ENCODE measurements at regions not wholly inside any gene's neighbourhood (a gene's known extent, or its start where the extent isn't known, plus 50 kb on each side); places are given as distances from the start of the nearest gene placed in this dataset.

DNA sequence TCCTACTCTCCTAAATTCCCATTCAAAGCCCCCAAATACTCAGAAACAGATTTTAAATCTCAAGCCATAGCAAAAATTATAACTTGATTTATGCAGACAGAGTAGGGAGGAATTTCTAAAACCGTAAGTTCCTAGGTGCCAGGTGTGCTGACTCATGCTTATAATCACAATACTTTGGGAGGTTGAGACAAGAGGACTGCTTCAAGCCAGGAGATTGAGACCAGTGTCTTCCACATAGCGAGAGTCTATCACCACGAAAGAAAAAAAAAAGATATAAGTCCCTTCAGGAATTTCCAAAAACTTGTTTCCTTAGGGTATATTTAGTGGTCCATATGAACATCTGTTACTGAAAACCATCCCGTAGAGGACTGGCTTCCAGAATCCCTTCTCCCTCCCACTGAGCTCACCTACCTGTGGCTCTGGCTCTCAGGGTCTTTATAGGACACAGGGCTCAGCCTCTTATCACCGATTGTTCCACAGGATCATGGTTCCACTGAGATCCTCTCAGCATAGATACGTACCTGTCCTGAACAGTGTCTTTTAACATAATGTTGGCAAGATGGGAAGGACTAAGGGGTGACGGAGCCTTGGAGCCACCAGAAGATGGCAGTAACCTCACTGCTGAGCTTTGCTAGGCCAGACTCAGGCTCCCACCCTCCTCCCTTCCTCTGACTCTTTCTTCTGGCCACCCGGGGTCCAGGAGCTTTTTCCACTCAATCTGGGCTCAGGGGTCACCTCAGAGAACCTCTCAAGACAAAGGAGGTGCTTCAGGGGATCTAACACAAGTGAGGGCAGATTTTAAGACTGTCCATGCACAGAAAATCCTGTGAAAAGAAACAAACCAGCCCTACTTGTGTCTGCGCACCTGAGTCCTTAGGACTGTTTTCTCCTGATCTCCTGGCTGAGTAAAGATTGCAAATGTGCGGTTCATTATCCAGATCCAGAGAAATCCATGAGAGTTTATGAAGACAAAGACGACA lies 117.5 kb upstream of the TOP3B start:
- no peak overlapping the region for H3K27ac Mint-ChIP-seq

DNA sequence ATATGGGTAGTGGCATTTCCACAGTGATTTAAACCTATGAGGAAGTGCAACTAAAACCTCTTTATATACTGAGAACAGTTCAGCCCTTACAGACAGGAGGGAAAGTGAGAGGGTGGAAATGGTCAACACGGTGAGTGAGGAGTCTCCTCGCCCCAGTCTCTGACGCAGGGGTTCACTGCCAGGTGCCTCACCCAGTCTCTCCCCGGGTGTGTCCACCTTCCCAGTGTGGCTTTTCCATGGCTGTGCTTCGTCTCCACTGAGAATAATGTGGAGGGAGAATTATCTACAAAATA lies 116.6 kb upstream of the TOP3B start:
- H3K4me1 Mint-ChIP-seq, result no peaks in the 10 kb centered on the region
- H3K4me3 Mint-ChIP-seq, result no peak overlapping the region
- H3K27me3 Mint-ChIP-seq, result peaks cover 4% of the 10 kb centered on the region
- no peaks in the 10 kb centered on the region for H3K36me3 Mint-ChIP-seq
- no peak overlapping the region for H3K27ac Mint-ChIP-seq
- H3K9me3 Mint-ChIP-seq, result no peaks in the 10 kb centered on the region

More for the DNA sequence above, 117.5 kb upstream of the TOP3B start:
- Mint-ChIP-seq H3K9me3 (no peaks in the 10 kb centered on the region), H3K4me1 (no peaks in the 10 kb centered on the region), H3K36me3 (no peaks in the 10 kb centered on the region), H3K4me3 (no peak overlapping the region), H3K27me3 (peaks cover 1% of the 10 kb centered on the region)

DNA sequence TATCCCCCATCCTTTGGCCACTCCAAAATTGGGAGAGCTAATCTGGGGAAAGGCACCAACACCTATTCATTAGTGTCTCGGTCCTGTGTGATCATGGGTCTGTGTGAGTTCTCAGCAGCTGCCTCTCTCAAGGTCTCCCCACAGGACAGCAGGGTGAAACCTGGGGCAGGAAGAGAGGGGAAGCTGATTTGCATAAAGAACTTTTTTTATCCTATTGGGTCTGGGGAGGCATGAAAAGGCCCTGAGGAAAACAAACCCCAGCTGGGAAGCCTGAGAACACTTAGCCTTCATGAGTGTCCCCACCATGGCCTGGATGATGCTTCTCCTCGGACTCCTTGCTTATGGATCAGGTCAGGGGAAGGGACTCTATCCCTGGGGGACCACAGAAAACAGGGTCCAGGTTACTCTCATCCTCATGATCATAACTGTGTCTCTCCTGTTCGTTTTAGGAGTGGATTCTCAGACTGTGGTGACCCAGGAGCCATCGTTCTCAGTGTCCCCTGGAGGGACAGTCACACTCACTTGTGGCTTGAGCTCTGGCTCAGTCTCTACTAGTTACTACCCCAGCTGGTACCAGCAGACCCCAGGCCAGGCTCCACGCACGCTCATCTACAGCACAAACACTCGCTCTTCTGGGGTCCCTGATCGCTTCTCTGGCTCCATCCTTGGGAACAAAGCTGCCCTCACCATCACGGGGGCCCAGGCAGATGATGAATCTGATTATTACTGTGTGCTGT lies 116.0 kb upstream of the TOP3B start:
- no peaks in the 10 kb centered on the region for H3K4me1 Mint-ChIP-seq
- no peaks in the 10 kb centered on the region for H3K9me3 Mint-ChIP-seq
- no peaks in the 10 kb centered on the region for H3K36me3 Mint-ChIP-seq
- no peak overlapping the region for H3K4me3 Mint-ChIP-seq
- H3K27me3 Mint-ChIP-seq, result peaks cover 6% of the 10 kb centered on the region
- no peak overlapping the region for H3K27ac Mint-ChIP-seq

DNA sequence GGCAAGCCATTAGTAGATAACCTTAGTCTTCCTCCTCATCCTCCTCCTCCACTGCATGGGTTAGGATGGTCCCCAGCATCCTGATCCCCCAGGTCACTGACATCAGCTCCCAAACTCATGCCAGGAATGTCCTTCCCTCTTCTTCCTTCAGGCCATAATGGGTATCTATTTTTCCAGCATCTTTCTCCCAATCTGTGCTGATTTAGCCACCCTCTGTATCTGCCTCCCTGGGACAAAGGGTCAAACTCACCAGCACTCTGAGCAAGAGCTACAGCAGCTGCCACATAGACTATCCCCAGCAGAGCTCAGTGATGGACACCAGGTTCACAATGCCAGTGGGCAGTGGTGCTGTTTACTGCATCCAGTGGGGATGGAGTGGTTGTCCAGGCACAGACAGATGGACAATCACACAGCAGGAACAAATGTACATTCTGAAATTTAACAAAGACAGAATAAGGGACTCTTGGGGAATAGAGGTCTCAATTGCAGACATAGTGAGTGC lies 115.2 kb upstream of the TOP3B start:
- no peaks in the 10 kb centered on the region for H3K4me1 Mint-ChIP-seq

DNA sequence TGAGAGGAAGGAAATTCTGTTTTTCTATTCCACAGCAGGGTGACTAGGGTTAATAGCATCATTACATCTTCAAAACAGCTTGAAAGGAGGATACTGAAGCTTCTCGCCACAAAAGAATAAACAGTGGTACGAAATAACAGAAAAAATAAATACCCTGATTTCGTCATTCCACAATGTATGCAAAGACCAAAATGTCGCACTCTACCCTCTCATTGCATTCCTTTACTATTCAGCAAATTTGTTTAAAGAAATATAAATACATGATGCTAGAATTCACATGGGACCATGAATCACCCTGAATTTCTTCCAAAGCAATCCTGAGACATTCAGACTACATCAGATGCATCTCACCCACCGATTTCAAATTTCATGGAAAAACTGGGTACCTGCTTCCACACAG lies 112.3 kb upstream of the TOP3B start:
- Mint-ChIP-seq H3K27ac (no peak overlapping the region), H3K4me1 (no peaks in the 10 kb centered on the region), H3K36me3 (peaks cover 3% of the 10 kb centered on the region), H3K4me3 (no peak overlapping the region), H3K9me3 (no peaks in the 10 kb centered on the region), H3K27me3 (peaks cover 20% of the 10 kb centered on the region)

More for the DNA sequence above, 115.2 kb upstream of the TOP3B start:
- H3K4me3 Mint-ChIP-seq, result no peak overlapping the region
- no peaks in the 10 kb centered on the region for H3K36me3 Mint-ChIP-seq
- H3K27me3 Mint-ChIP-seq, result peaks cover 9% of the 10 kb centered on the region
- H3K27ac Mint-ChIP-seq, result no peak overlapping the region
- no peaks in the 10 kb centered on the region for H3K9me3 Mint-ChIP-seq

DNA sequence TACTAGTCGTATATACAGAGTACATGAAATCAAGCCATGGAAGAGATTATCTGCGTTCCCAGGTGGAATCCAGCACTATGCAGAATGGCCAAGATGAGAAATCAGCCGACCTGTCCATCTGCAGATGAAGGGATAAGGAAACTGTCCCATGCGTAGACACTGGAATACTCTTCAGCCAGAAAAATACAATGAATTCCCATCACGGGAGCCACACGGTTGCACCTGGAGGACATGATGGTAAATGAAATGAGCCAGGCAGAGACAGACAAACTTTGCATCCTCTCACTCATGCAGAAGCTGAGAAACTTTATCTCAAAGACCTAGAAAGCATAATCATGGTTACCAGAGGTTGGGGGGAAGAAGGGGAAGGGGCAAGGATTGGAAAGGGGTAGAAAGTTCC lies 111.9 kb upstream of the TOP3B start:
- no peaks in the 10 kb centered on the region for H3K4me1 Mint-ChIP-seq
- peaks cover 20% of the 10 kb centered on the region for H3K27me3 Mint-ChIP-seq

DNA sequence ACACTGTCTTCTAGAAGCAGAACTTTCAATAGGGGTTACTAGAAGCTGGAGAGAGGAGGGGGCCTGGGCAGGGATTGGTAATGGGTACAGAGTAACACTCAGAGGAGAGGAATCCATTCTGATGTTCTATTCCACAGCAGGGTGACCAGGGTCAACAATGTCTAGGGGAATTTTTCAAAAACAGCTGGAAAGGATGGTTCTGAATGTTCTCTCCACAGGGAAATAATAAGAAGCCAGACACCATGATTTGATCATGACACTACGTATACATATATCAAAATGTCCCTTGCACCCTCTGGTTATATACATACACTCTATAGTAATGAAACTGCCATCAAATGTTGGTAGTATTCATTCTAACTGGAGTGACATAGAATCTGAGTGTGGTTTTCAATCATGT lies 111.2 kb upstream of the TOP3B start:
- no peaks in the 10 kb centered on the region for H3K9me3 Mint-ChIP-seq
- H3K4me1 Mint-ChIP-seq, result no peaks in the 10 kb centered on the region
- peaks cover 3% of the 10 kb centered on the region for H3K36me3 Mint-ChIP-seq
- H3K4me3 Mint-ChIP-seq, result no peak overlapping the region
- peaks cover 20% of the 10 kb centered on the region for H3K27me3 Mint-ChIP-seq
- no peak overlapping the region for H3K27ac Mint-ChIP-seq

More for the DNA sequence above, 111.9 kb upstream of the TOP3B start:
- H3K9me3 Mint-ChIP-seq, result no peaks in the 10 kb centered on the region
- no peak overlapping the region for H3K4me3 Mint-ChIP-seq
- peaks cover 3% of the 10 kb centered on the region for H3K36me3 Mint-ChIP-seq
- H3K27ac Mint-ChIP-seq, result no peak overlapping the region

DNA sequence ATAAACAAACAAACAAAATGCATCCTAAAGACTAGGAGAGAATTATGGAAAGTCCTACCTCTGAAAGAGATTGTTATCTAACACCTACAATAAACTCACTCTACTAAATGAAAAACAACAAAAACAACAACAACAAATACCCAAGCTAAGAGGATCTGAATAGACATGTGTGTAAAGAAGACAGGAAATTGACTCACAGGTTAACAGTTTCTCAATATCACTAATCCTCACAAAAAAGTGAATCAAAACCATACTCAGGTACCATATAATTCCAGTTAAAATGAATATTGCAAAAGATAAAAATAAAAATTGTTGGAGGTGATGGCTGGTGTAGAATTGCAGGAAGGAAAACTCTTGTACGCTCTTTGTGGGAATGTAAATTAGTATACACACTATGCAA lies 110.4 kb upstream of the TOP3B start:
- Mint-ChIP-seq H3K36me3 (peaks cover 3% of the 10 kb centered on the region), H3K27ac (no peak overlapping the region), H3K4me1 (no peaks in the 10 kb centered on the region), H3K4me3 (no peak overlapping the region), H3K27me3 (peaks cover 19% of the 10 kb centered on the region), H3K9me3 (no peaks in the 10 kb centered on the region)

DNA sequence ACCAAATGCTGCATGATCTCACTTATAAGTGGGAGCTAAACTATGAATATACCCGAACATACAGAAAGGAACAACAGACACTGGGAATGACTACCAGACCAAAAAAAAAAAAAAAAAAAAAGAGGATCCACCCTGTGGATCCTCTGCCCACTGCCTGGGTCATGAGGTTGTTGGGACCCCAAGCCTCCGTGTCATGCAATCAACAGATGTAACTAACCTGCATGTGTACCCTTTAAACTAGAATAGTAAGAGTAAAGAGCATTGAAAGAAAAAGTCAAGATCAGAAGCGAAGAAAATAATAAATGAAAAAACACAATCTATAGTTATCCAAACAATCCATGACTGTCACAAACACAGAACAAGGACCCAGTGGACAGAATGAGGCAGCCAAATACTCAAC lies 109.5 kb upstream of the TOP3B start:
- Mint-ChIP-seq H3K27me3 (peaks cover 19% of the 10 kb centered on the region), H3K9me3 (no peaks in the 10 kb centered on the region), H3K27ac (no peak overlapping the region), H3K4me3 (no peak overlapping the region), H3K4me1 (no peaks in the 10 kb centered on the region), H3K36me3 (peaks cover 3% of the 10 kb centered on the region)

DNA sequence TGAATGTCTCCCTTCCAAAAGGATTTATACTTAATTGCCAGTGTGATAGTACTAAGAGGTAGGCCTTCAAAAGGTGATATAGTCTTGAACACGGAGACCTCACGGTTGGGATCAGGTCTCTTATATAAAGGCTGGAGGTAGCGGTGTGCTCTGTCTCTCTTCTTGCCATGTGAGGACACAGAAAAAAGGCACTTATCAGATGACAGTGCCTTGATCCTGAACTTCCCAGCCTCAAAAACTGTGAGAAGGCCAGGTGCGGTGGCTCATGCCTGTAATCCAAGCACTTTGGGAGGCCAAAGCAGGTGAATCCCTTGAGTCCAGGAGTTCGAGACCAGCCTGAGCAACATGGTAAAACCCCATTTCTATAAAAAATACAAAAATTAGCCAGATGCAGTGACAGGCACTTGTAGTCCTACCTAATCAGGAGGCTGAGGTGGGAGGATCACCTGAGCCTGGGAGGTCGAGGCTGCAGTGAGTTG lies 108.9 kb upstream of the TOP3B start:
- Mint-ChIP-seq H3K4me3 (no peak overlapping the region), H3K9me3 (no peaks in the 10 kb centered on the region), H3K36me3 (peaks cover 3% of the 10 kb centered on the region), H3K4me1 (no peaks in the 10 kb centered on the region), H3K27me3 (peaks cover 19% of the 10 kb centered on the region), H3K27ac (no peak overlapping the region)

DNA sequence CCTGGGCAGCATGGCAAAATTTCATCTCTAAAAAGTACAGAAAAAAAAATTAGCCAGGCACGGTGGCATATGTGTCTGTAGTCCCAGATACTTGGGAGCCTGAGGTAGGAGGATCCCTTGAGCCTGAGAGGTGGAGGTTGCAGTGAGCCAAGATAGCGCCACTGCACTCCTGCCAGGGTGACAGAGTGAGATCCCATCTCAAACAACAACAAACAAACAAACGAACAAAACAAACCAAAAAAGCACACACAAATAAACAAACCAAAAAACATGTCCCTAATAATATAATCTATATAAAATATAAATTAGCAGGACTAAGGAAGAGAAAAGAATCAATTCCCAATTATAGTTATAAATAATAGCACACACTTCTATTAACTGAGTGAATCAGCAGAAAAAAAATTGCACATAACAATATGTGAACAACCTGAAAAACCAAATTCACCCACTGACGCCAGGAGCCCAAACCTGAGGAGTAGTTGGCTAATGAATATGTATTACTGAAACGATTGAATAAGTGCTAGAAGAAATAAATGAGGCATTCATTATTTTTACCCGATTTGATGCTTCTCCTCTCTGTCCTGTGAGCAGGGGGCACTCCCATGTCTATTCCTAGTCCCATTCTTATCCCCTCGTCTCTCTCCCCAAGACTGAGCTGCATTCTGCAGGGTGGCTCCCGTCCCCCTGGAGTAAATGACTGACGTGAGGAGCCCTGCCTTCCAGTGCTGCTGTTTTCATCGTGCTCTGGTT lies 108.2 kb upstream of the TOP3B start:
- Mint-ChIP-seq H3K4me1 (no peaks in the 10 kb centered on the region), H3K36me3 (peaks cover 3% of the 10 kb centered on the region), H3K4me3 (no peak overlapping the region), H3K27me3 (peaks cover 19% of the 10 kb centered on the region), H3K27ac (no peak overlapping the region), H3K9me3 (no peaks in the 10 kb centered on the region)

DNA sequence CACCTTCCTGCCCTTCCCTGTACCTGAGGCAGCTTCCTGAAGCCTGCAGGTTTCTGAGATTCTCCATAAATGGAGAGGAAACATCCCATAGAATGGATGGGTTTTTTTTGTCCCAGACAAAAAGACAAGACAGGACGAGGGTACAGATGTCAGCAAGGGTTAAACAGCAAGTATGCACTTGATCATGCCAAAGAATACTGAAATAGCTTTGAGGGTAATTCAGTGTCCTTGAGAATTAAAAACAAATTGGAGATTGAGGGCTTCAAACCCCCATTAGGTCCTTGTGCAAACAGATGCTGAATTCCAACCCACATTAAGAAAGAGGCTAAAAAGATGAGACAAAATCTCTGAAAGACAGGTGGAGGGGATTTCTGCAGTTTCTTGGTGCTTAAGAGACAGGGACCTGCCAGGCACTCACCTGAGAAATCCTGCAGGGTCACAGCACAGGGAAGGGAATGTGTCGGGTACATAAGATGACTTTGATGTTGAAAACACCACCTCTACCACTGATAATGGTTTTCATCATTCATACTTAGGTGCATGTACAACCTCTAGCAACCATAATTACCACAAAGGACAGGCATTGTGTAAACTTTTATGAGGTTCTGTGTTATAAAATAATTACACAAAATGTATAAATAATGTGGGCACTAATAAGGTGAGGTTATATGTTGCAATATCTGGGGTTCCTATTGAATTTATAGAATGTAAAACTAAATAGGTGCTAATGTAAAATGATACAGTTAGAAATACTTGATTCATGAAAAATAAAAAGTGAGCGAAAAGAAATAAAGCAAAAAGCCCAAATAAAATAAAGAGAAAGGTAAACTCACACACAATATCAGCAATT lies 107.1 kb upstream of the TOP3B start:
- peaks cover 3% of the 10 kb centered on the region for H3K36me3 Mint-ChIP-seq
- no peak overlapping the region for H3K27ac Mint-ChIP-seq
- H3K4me3 Mint-ChIP-seq, result no peak overlapping the region
- no peaks in the 10 kb centered on the region for H3K4me1 Mint-ChIP-seq
- H3K9me3 Mint-ChIP-seq, result no peaks in the 10 kb centered on the region
- peaks cover 19% of the 10 kb centered on the region for H3K27me3 Mint-ChIP-seq

DNA sequence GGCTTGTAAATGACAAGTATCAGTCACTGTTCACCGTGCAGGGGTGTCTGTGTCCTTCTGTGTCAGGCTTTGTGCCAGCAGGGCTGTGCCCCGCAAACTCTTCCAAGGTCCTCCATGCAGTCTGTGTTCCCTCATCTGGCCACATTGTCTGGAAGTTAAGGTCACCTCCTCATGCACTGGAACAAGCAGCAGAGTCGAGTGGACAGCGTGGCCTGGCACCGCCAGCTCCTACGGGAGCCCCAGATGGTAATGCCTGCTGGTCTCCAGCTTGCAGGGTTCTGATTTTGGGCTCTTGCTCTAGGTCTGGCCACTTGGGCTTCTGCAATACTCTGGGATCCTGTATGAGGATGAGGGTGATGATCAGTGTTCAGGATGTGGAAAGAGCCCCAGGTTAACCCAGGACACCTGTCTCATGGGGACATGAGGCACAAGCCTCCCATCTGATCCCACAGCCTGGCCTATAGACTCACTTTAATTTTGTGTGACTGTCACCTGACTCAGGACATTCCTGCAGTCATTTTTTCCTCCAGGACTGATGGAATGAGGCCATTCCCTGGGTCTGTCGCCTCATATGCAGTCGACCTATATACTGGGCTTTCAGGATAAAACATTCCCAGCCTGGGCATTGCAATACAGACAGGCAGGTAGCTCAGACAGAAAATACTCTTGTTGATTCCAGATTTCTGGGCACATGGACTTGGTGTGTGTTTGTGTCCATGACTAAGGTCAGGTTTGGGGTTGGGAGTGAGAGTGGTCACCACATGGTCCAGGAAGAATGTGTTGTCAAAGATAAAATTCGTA lies 106.3 kb upstream of the TOP3B start:
- H3K9me3 Mint-ChIP-seq, result no peaks in the 10 kb centered on the region
- no peaks in the 10 kb centered on the region for H3K4me1 Mint-ChIP-seq
- no peak overlapping the region for H3K27ac Mint-ChIP-seq
- peaks cover 3% of the 10 kb centered on the region for H3K36me3 Mint-ChIP-seq
- peaks cover 14% of the 10 kb centered on the region for H3K27me3 Mint-ChIP-seq
- no peak overlapping the region for H3K4me3 Mint-ChIP-seq

Measured in activated naive CD4-positive, alpha-beta T cell treated with anti-CD3 and anti-CD28 coated beads, Interleukin-2, amount 50 U/mL, for 24 hours (primary cell).